ENCODE measurements at regions not wholly inside any gene's neighbourhood (a gene's known extent, or its start where the extent isn't known, plus 50 kb on each side); places are given as distances from the start of the nearest gene placed in this dataset.

DNA sequence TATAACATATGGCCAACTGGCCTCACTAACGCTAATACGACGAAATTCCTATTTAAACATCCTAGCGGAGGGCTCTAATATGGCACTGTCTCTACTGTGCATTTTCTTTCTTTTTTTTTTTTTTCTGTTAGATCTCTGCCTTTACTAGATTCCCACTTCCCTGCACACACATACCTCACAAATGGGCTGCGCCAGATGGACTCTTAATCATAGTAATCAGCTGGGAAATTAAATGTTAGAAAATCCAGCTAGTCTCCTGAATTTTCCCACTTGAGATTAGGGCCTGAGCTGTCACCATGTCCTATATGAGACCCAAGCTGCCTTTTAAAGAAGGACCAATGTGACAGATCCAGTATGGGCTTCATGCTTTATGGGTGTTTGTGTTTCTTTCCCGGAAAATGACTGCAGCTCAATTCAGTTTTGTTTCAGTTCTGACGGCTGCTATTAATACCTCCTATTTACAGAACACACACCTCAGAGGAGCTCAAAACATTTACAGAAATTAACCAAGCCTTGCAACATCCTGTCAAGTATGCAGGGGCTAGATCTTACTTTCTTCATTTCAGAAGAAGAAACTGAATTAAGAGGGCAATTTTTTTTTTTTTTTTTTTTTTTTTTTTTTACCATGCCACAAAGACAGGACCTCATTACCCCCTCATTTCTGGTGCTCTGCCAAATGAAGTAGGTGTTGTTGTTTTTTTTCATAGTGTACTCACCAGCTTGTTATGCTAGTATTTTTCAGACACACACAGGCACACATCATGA, 49.8 kb upstream of the BLID start:
- DNase-seq: no peak

Measured in NCI-H1048 (cell line).